Ammon's horn (tissue), 1 donor: ENCODE measurements at regions not wholly inside any gene's neighbourhood (a gene's known extent, or its start where the extent isn't known, plus 50 kb on each side); places are given as distances from the start of the nearest gene placed in this dataset.
"Not testable (repeated sequence)": the region's sequence is repeated elsewhere in the genome, so short reads cannot be mapped to it uniquely, and the experiment has no call there.

Experiments used
- DNase-seq: peaks from one replicate; pipeline ENCODE4 v3.0.0-alpha.2; 2016; ENCODE audit warnings: low spot score

DNA sequence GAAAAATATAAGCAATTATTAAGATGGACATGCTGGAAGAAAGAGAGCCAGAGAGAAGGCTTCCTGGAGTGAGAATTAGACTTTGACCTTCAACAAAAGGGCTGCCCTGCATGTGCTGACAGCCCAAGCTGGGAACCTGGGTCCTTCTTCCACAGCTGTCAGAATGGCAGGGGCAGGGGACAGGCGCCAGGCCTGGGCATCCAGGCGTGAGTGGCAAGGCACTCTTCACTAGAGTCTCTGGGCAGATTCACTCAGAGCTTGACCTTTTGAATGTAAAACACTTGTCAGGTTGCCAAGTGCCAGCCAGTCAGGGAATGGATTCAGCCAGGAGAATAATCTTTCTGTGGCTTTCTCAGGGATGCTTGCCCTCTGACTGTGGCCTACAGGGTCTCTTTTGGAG lies 119.1 kb upstream of the CLINT1 start:
- DNase-seq, result no peak

DNA sequence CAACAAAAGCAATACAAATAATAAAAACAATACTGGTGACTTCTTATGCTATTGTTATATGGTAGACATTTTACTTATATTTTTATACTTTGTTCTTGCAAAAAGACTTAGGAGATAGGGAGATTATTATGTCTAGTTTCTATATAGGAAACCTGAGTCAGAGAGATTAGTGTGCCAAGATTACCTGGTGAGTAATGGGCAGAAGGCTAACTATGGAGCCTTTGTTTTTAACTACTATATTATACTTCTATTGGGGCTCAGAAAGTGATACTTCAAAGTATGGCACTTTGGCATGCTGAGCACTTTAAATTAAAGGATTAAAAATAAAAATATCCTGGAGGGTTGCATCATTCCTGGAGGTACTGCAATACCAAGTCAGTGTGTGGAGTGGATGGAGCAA lies 117.5 kb upstream of the CLINT1 start:
- DNase-seq, result no peak

DNA sequence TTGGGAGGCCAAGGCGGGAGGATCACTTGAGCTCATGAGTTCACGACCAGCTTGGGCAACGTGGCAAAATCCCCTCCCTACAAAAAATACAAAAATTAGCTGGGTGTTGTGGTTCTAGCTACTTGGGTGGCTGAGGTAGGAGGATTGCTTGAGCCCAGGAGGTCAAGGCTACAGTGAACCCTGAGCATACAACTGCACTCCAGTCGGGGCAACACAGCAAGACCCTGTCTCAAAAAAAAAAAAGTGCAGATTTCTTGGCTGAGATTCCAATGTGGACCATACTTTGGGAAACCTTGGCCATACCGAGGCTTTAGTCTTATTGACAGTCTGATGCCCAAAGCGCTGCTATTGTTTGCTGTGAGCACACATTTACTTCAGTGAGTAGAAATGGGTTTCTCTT lies 113.6 kb upstream of the CLINT1 start:
- DNase-seq, result no peak

DNA sequence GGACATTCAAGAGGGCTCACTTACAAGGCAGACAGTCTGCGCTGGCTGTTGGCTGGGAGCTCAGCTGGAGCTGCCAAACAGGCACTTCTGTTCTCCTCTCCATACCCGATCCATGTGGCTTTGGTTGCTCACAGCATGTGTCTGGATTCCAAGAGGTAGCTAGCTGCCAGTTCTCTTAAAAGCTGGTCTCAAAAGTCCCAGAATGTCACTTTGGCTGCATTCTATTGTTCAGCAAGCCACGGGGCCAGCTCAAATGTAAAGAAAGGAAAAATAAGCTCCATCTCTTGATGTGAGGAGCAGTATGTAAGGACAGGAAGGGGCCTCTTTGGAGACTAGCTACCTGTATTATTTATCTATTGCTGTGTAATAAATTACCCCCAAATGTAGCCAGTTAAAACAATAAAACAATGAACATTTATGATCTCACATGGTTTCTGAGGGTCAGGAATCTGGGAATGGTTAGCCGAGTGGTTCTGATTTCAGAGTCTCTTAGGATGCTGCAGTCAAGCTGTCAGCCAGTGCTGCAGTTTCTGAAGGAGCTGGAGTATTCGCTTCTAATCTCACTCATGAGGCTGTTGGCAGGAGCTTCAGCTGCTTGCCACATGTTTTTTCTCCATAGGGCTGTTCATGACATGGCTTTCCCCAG lies 112.7 kb upstream of the CLINT1 start:
- peak; percentile 80 for DNase-seq

DNA sequence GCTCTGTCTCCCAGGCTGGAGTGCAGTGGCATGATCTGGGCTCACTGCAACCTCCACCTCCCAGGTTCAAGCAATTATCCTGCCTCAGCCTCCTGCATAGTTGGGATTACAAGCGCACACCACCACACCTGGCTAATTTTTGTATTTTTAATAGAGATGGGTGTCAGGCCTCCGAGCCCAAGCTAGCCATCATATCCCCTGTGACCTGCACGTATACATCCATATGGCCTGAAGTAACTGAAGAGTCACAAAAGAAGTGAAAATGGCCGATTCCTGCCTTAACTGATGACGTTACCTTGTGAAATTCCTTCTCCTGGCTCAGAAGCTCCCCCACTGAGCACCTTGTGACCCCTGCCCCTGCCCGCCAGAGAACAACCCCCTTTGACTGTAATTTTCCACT lies 109.6 kb upstream of the CLINT1 start:
- not testable (repeated sequence) for DNase-seq

DNA sequence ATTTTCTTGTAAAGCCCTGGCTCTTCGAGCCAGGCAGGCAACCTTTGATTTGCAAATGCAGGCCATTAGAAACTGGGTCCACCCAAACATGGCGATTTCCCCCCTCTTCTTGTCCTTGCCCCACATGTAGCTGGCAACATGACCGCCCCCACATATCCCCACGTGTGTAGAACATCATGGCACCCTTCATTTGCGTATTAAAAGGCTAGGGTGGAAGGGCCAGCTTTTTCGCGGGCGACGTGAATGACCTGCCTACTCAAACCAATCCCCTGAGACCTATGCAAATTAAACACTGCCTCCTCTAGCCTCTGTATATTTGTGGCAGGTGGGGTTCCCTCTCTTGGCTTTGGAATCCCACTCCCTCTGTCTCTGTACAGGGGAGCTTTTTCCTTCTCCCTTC lies 107.0 kb upstream of the CLINT1 start:
- no peak for DNase-seq

DNA sequence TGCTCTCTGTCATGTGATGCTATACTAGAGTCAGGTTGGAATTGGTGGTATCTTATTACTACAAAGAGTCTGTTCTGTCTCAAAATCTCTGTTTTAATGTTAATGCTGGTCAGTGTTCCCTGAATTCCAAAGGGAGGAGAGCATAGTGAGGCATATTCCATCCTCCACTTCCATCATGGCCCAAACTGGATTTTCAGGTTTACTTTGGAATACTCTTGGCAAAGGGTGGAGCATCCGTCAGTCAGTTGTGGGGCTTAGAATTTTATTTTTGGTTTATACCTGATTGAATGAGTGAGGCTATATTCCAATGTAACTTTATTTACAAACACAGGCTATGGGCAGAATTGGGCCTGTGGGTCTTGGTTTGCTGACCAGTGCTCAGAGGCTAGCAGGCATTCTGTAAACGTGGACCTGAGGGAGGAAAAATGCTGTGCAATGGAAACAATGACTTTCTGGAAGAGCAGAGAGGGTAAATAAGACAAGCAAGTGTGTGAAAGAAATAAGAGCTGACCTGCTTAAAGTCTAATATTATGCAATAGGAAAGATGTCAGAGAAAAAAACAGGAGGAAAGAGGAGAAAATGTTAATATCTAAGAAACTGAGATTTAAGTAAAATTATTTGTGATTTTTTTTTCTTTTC lies 106.2 kb upstream of the CLINT1 start:
- DNase-seq, result no peak

DNA sequence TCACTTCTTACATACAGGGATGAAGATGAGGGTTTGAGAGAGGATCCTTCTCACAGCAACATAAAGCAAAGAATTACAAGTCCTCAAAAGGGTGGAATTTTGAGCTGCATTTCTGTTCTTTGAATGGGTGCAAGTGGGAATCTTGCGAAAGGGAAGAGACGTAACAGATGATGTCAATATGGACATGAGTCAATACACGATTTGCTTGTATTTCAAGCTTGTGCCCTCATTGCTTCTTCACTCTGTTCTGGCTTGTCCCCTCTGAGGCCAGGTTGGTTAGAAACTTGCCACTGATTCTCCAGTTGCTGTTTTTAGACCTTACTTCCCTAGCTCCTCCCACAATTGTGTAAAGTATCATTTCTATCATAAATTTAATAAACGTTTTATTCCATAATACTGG lies 104.8 kb upstream of the CLINT1 start:
- no peak for DNase-seq

DNA sequence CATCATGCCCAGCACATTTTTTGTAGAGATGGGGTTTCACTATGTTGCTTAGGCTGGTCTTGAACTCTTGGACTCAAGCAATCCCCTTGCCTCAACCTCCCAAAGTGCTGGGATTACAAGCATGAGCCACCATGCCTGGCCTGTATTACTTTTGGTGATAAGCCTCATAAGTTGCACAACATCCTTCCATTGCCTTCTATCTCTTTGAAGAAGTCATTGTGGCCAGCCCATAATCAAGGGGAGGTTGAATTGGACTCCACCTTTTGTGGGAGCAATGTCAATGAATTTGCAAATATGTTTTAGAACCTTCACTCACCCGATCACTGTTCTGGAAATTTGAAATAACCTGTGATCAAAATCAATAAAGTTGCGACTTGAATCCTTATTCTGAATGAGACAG lies 104.3 kb upstream of the CLINT1 start:
- no peak for DNase-seq

DNA sequence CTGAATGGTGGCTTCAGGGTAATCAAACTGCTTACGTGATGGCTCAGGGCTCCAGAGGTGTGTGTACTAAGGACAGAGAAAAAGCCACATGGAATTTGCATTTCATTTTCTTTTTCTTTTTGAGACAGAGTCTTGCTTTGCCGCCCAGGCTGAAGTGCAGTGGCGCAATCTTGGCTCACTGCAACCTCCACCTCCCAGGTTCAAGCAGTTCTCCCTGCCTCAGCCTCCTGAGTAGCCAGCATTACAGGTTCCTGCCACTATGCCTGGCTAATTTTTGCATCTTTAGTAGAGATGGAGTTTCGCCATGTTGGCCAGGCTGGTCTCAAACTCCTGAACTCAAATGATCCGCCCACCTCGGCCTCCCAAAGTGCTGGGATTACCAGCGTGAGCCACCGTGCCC lies 103.7 kb upstream of the CLINT1 start:
- DNase-seq, result not testable (repeated sequence)

DNA sequence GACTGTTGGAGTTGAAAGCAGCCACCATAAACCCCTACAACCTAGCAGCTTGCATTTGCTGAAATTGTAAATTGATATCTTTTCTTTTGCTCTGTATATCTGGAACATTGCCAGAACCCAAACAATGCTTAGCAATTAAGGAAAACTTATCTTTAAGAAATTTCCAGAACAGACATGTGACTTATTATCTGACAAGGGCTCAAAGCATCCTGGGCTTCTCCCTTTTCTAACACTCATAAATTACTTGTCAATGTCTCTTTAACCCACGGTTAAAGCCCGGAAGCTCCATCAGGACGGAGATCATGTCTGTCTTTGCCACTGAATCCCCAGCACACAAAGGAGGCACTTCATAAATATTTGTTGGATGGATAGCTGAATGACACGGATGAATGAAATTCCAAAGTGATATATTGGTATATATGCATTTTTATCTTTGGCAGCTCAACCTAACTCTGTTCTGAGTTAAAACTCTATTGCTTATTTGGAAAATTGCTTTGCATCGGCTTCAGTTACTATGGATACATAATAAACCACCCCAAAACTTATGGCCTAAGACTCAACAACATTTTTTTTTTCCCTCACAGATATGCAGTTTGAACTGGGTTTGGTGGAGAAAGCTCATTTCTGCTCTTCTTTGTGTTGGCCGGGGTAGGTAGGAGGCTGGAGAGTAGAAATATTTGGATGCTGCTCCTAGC lies 103.1 kb upstream of the CLINT1 start:
- no peak for DNase-seq

DNA sequence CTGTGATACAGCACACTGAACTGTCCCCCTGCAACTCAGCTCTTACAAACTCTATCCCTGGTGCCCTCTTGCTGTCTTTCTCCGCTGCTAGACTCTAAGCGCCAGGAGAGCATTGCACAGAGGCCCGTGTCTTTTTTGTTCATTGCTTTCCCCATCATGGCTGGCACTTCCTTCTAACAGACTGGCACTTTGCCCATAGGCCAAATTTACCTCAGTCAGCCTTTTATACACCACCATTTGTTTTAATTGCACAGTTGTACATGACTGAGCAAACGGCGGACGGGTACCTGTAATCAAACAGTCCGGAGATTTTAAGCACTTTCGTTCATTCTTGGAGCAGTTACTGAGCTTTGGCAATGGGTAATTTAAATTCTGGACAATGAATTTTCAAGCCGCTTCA lies 102.2 kb upstream of the CLINT1 start:
- no peak for DNase-seq

DNA sequence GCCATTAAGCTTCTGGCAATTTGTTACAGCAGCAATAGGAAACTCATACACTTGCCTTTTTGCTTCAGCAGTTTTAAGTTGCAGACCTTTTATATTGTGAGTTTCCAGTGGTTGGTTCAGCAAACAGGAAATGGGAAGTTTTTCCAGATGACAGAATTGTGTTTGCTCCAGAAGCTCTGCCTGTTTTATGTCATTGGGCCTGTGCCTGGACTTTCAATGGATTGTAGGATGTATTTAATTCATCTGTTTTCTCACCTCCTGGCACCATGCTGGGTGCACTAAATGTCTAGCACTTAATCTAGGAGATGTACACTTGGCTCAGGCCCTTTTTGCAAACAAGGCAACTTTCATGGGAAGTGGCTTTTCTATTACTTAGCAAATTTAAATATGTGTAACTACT lies 100.4 kb upstream of the CLINT1 start:
- no peak for DNase-seq

DNA sequence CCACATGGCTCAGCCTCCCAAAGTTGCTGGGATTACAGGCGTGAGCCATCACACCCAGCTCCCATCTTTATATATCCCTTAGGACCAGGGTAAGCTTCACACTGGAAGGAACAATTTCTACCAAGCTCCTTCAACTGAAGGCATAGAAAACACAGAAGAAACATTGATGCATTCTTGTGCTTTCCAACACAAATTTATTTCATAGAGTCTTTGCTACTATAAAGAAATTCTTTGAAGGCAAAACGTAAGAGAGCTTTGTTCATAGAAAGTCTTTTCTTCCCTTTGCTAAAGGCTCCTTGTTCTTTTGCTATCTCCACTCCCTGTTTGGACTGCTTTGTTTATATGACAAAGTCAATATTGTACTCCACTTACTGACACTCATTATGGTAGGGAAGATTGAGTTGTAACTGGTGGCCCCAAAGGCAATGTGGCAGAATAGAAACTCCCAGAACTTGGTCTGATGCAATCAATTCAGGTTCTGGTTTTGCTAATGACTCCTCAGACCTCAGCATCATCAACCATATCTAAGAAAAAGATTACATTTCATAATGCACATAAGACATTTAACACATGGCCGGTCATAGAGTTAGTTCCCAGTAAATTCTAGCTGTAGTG lies 97.4 kb upstream of the CLINT1 start:
- peak; percentile 35 for DNase-seq

DNA sequence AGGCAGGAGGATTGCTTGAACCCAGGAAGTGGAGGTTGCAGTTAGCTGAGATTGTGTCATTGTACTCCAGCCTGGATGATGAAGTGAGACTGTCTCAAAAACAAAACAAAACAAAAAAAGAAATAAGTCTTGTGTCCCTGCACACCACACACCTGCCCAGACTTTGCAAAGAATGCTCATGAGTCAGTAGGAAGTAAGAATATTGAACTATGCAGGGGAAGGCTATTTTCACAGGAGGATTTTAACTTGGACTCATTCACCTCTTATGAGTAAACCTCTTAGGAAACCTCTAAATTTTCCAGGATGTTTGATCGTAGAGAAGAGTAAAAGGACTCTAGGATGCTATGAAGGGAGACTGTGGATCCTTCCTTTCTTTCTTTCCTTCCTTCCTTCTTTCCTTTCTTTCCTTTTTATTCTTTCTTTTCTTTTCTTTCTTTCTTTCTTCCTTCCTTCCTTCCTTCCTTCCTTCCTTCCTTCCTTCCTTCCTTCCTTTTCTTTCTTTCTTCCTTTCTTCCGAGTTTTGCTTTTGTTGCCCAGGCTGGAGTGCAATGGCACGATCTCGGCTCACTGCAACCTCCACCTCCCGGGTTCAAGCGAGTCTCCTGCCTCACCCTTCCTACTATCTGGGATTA lies 96.7 kb upstream of the CLINT1 start:
- no peak for DNase-seq

DNA sequence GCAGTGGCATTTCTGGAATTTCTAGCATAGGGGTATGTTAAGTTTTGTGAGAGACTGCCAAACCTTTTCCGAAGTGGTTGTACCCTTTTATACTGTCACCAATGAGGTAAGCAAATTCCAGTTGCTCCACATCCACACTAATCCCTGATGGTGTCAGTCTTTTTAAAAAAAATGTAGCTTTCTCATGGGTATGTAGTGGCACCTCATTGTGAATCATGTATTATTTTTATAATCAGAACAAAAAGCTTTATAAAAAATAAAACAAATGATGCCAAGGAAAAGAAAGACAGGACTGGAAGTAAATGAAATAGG lies 93.4 kb upstream of the CLINT1 start:
- no peak for DNase-seq

DNA sequence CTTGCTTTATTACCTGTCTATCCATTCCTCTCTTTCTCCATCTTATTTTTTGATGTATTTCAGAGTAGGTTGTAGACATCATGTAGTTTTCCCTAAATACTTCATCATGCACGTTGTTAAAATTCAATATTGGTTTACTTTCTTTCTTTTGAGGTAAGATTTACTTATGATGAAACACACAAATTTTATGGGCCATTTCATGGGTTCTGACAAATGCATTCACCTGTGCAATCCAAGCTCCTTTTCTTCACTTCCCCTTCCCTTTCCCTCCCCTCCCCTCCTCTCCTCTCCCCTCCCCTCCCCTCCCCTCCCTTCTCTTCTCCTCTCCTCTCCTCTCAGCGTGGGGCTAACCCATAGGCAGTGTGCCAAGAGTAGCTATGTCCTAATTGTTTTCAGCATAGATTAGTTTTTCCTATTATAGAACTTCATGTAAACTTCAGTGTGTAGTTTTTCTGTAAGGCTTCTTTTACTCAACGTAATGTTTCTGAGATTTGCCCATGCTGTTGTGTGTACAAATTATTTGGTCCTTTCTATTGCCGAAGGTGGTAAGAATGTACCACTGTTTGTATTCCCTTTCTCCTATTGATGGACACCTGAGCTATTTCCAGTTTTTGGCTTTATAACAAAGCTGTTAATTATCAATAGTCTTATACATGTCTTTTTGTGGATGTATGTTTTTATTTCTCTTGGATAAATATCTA lies 92.9 kb upstream of the CLINT1 start:
- DNase-seq, result no peak

DNA sequence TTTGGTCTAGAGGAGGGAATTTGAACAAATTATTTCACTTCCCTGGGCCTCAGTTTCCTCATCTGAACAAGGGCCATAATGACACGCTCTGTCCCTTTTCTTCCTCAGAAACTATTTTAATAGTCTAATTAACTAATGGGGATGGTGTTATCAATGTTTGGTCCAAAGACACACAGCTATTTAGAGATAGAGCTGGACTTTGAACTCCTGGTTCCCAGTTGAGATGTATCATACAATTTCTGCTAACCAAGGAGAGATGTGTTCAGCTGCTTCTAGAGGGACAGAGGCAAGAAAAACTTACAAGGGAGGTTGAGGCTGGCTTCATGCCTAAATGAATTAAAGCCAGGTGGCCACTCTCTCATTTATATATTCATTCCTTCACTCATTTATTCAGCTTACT lies 90.6 kb upstream of the CLINT1 start:
- no peak for DNase-seq

DNA sequence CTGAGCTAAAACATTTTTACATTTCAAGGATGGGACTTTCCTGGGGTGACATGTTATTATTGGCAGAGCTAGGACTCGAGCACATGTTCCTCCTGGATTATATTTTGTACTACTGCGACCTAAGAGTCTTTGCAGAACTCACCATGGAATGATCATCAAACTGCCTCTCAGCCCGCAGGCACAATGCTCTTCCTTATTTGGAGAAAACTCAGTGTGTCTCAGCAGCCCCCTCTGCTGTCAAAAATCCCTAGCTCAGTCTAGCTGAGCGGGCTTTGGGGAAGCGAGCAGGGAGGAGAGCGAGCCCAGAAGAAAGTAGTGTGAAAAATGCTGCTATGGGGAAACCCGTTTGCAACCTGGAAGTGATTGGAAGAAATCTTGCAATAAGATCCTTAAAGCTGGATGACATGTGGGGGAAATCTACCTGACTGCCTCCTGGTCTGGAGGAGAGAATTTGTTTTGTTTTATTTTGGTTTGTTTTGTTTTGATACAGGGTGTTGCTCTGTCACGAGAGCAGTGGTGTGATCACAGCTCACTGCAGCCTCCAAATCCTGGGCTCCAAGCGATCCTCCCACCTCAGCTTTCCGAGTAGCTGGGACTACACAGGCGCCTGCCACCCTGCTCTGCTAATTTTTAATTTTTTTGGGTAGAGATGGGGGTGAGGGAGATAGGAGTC lies 89.9 kb upstream of the CLINT1 start:
- peak; percentile 91 for DNase-seq

DNA sequence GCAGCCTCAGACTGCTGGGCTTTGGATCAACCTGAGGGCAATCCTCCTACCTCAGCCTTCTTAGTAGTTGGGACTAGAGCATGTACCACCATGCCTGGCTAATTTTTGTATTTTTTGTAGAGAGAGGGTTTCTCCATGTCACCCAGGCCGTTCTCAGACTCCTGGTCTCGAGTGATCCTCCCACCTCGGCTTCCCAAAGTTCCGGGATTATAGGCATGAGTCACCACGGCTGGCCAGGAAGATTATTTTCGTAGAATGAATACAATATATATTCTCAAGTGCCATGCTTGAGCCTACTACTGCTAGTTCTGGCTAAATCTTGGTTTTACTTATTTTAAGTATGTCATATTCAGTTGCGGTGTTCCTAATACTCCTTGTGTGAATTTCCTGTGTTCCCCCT lies 88.2 kb upstream of the CLINT1 start:
- no peak for DNase-seq

DNA sequence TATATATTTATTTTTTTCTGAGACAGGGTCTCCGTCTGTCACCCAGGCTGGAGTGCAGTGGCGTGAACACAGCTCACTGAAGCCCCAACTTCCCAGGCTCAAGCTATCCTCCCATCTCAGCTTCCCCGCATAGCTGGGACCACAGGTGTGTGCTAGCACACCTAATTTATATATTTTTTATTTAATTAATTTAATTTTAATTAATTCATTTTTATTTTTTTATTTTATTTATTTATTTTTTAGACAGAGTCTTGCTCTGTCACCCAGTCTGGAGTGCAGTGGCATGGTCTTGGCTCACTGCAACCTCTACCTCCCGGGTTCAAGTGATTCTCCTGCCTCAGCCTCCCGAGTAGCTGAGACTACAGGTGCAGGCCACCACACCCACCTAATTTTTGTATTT lies 86.9 kb upstream of the CLINT1 start:
- DNase-seq, result not testable (repeated sequence)

DNA sequence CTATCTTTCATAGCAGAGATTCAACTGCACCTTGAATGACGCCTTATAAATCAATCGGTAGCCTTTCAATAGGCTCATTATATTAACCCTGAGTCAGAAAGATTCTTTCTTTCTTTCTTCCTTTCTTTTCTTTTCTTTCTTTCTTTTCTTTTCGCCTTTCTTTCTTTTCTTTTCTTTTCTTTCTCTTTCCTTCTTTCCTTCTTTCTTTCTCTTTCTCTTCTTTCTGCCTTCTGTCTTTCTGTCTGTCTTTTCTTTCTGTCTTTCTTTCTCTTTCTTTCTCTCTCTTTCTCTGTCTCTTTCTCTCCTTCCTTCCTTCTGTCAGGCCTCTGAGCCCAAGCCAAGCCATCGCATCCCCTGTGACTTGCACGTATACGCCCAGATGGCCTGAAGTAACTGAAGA lies 86.0 kb upstream of the CLINT1 start:
- DNase-seq, result no peak
